ENCODE measurements at regions not wholly inside any gene's neighbourhood (a gene's known extent, or its start where the extent isn't known, plus 50 kb on each side); places are given as distances from the start of the nearest gene placed in this dataset.

DNA sequence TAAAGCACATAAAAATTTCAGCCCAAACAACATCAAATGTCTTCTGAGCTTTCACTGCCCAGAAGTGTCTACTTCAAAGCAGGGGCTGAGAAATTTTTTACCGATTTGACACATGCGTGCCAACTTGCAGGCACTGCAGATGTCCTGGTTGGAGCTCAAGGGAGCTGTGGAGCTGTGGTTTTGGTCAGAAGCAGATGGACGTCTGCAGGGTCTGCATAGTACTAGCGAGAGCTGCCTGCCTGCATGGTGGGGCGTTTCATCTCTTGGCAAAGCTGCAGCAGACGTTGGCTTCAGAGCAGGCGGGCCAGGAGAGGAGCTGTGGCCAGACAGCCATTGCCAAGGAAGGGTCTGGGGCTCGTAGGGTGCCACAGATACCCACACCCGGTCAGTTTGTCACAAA, 296.7 kb downstream of the GLRX3 start:
- H3K4me3 ChIP-seq (ENCODE audit: low read depth, low read length) = no peak overlapping the region
- in situ Hi-C loops (cut with HindIII; ENCODE audit: low sequenced_read_pairs) = no loop called here
- TF ChIP-seq, protein P1, sequence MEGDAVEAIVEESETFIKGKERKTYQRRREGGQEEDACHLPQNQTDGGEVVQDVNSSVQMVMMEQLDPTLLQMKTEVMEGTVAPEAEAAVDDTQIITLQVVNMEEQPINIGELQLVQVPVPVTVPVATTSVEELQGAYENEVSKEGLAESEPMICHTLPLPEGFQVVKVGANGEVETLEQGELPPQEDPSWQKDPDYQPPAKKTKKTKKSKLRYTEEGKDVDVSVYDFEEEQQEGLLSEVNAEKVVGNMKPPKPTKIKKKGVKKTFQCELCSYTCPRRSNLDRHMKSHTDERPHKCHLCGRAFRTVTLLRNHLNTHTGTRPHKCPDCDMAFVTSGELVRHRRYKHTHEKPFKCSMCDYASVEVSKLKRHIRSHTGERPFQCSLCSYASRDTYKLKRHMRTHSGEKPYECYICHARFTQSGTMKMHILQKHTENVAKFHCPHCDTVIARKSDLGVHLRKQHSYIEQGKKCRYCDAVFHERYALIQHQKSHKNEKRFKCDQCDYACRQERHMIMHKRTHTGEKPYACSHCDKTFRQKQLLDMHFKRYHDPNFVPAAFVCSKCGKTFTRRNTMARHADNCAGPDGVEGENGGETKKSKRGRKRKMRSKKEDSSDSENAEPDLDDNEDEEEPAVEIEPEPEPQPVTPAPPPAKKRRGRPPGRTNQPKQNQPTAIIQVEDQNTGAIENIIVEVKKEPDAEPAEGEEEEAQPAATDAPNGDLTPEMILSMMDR (IDR thresholded peaks at IDR 0.05; ENCODE audit: low read depth, low read length) = no peak
- DNase-seq (ENCODE audit: low read depth, low spot score) = no peak

DNA sequence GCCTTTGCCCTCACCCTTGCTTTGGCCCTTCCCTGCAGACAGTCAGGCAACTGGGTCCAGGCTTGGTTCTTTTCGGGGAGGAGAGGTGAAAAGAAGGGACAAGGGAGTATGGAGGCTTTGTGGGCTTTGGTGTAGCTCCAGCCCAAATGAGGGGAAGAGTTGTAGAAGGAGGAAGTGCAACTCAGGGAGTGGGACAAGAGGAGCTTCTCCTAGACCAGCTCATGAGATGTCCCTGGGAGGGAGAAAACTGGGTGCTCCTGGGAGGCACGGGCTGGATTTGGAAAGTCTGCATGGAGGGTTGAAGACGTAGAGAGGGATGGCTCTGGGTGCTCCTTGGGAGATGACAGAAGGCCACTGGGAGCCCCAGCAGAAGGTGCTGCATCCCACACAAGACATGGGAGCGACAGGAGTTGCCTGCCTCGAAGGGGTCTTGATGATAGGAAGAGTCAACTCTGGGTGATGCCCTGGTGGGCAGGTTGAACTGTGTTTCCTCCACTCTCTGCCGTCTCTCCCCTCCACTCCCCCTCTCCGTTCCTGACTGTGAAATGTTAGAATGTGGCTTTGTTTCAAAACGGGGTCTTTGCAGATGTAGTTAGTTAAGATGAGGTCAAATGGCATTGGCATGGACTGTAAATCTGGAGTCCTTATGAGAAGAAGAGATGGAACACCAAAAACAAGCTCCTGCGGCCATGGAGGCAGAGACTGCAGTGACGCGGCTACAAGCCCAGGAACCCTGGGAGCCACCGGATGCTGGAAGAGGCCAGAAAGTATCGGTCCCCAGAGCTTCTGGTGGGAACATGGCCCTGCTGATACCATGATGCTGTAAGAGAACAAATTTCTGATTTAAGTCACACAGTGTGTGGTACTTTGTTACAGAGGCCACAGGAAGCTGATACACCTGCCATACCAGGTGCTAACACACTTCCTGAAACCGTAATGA, 298.5 kb downstream of the GLRX3 start:
- no peak overlapping the region for H3K4me3 ChIP-seq (ENCODE audit: low read depth, low read length)
- in situ Hi-C loops (cut with HindIII; ENCODE audit: low sequenced_read_pairs) = no loop called here
- TF ChIP-seq, protein P1 (IDR thresholded peaks at IDR 0.05; ENCODE audit: low read depth, low read length) = no peak
- DNase-seq (ENCODE audit: low read depth, low spot score) = no peak

DNA sequence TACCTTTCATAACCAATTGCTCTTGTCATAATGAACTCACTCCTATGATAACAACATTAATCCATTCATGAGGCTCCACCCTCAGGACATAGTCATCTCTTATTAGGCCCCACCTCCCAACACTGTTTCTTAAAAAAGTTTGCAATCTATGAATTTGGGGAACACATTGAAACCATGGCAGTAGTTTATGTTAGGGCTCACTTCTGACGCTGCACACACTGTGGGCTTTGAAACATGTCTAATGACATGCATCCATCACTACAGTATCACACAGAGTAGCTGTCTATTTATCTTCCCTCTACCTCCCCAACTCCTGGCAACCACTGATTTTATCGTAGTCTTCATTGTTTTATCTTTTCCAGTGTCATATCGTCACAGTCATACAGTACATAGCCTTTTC, 299.8 kb downstream of the GLRX3 start:
- in situ Hi-C loops (cut with HindIII; ENCODE audit: low sequenced_read_pairs) = no loop called here
- no peak for DNase-seq (ENCODE audit: low read depth, low spot score)
- no peak overlapping the region for H3K4me3 ChIP-seq (ENCODE audit: low read depth, low read length)
- TF ChIP-seq, protein P1 (IDR thresholded peaks at IDR 0.05; ENCODE audit: low read depth, low read length) = no peak

DNA sequence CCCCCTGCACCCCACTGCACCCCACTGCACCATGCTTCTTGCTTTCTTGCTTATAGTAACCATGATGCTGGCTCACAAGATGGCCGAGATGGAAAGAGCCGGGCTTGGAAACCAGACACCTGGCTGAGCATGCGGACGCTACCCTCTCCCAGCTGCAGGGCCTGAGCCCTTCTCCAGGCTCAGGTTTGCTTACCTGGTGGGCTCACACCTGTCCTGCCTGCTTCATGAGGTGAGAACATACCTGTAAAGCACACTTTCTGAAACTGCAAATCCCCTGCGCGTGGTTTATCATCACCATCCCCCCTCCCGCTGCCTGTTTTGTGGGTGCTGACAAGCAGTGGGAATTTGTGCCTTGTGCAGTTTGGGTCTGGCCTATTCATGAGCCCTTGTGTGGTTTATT, 302.7 kb downstream of the GLRX3 start:
- TF ChIP-seq, protein P1 (IDR thresholded peaks at IDR 0.05; ENCODE audit: low read depth, low read length) = no peak
- DNase-seq (ENCODE audit: low read depth, low spot score) = no peak
- in situ Hi-C loops (cut with HindIII; ENCODE audit: low sequenced_read_pairs) = no loop called here
- no peak overlapping the region for H3K4me3 ChIP-seq (ENCODE audit: low read depth, low read length)

DNA sequence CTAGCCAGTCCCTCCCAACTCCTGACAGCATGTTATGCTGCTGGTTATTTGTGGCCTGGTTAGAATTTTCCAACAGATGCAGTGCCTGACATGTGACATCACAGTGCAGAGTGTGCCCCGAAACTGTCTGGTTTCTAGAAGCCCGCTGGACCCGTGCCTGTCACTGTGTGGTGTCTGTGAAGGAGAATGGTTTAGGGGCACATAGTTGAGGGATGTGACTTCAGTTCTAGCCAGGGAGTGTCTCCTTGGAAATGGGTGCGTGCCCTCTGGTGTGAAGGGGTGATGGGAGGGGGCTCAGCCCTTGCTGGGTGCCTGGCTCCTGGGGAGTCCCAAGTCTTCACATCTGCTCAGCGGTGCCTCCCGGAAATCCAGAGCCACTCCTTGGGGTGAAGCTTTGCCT, 303.6 kb downstream of the GLRX3 start:
- TF ChIP-seq, protein P1 (IDR thresholded peaks at IDR 0.05; ENCODE audit: low read depth, low read length) = no peak
- no peak for DNase-seq (ENCODE audit: low read depth, low spot score)
- no peak overlapping the region for H3K4me3 ChIP-seq (ENCODE audit: low read depth, low read length)
- in situ Hi-C loops (cut with HindIII; ENCODE audit: low sequenced_read_pairs) = no loop called here

DNA sequence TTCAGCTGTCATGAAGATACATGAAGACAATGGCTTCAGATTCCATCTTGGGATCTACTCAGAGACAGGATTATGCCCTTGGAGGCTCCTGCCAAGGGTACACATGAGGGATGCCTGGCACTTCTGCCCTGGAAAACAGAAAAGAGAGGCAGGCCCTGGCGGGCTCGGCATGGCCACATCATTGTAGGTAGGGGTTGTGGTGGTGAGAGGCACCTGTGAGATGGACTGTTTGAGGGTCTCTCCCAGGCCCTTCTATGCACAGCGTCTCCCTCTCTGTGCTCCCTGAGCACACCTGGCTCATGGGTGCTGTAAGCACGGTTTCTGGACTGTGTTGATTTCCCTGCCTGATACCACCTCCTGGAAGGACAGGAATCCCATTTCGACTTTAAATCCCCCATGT, 304.3 kb downstream of the GLRX3 start:
- DNase-seq (ENCODE audit: low read depth, low spot score) = no peak
- in situ Hi-C loops (cut with HindIII; ENCODE audit: low sequenced_read_pairs) = no loop called here
- H3K4me3 ChIP-seq (ENCODE audit: low read depth, low read length) = no peak overlapping the region

More for the DNA sequence above, 304.3 kb downstream of the GLRX3 start:
- TF ChIP-seq, protein P1 (IDR thresholded peaks at IDR 0.05; ENCODE audit: low read depth, low read length) = no peak
